CD4-positive, alpha-beta memory T cell (primary cell): ENCODE measurements at regions not wholly inside any gene's neighbourhood (a gene's known extent, or its start where the extent isn't known, plus 50 kb on each side); places are given as distances from the start of the nearest gene placed in this dataset.

Source experiments
- CTCF ChIA-PET: fragments of 350-600 bp; sonication (Branson Sonifier 250); formaldehyde crosslinking; loops from one replicate; lab custom pipeline; 2021; ENCODE audit warnings: inconsistent platforms; ENCODE audit not compliant: partially characterized antibody; lab: Charles Lee
- POLR2A ChIA-PET: fragments of 350-600 bp; sonication (Branson Sonifier 250); formaldehyde crosslinking; loops from one replicate; lab custom pipeline; 2021; ENCODE audit not compliant: partially characterized antibody; lab: Charles Lee
- DNase-seq, 5 donors: peaks; one replicate each; pipeline versions ENCODE4 v3.0.0 to v3.0.0-alpha.2; 2020 to 2022; ENCODE audit warnings: mixed read lengths in 1 of 5
- H3K27ac ChIP-seq: one replicate; pipeline ENCODE4 v1.7.0; 2013; ENCODE audit warnings: low read depth, low read length
- H3K27me3 ChIP-seq: 2 replicates; pipeline ENCODE4 v1.7.0; 2013; ENCODE audit warnings: mild to moderate bottlenecking, low read length, moderate library complexity; ENCODE audit not compliant: insufficient read depth
- H3K36me3 ChIP-seq: 2 replicates; pipeline ENCODE4 v1.7.0; 2013; ENCODE audit warnings: mild to moderate bottlenecking, low read length, moderate library complexity; ENCODE audit not compliant: insufficient read depth
- H3K4me1 ChIP-seq: 2 replicates; pipeline ENCODE4 v1.7.0; 2013; ENCODE audit warnings: mild to moderate bottlenecking, low read length, moderate library complexity; ENCODE audit not compliant: insufficient read depth
- H3K4me3 ChIP-seq, 2 donors: one replicate each; pipeline ENCODE4 v1.7.0; 2013; ENCODE audit warnings: low read length in 2 of 2, mild to moderate bottlenecking in 1 of 2
- H3K9me3 ChIP-seq, 2 donors: one replicate each; pipeline ENCODE4 v1.7.0; 2013; ENCODE audit warnings: low read length in 2 of 2, control low read depth in 1 of 2; ENCODE audit not compliant: control insufficient read depth in 1 of 2
- H3K27ac Mint-ChIP-seq, 7 donors: one replicate each; pipeline ENCODE4 v1.8.0; 2020 to 2021; ENCODE audit warnings: mixed read lengths in 7 of 7, mild to moderate bottlenecking in 6 of 7, inconsistent platforms in 3 of 7, moderate library complexity in 3 of 7
- H3K27me3 Mint-ChIP-seq, 2 donors: one replicate each; pipeline ENCODE4 v1.8.0; 2020 to 2021; ENCODE audit warnings: mixed read lengths in 2 of 2
- H3K36me3 Mint-ChIP-seq, 2 donors: one replicate each; pipeline ENCODE4 v1.8.0; 2020 to 2021; ENCODE audit warnings: mixed read lengths in 2 of 2, inconsistent platforms in 1 of 2, mild to moderate bottlenecking in 1 of 2
- H3K4me1 Mint-ChIP-seq, 4 donors: one replicate each; pipeline ENCODE4 v1.8.0; 2020 to 2021; ENCODE audit warnings: mixed read lengths in 4 of 4, mild to moderate bottlenecking in 1 of 4
- H3K4me3 Mint-ChIP-seq, 8 donors: one replicate each; pipeline ENCODE4 v1.8.0; 2020 to 2021; ENCODE audit warnings: mixed read lengths in 8 of 8, mild to moderate bottlenecking in 7 of 8, moderate library complexity in 6 of 8, inconsistent platforms in 3 of 8
- H3K9me3 Mint-ChIP-seq, 8 donors: one replicate each; pipeline ENCODE4 v1.8.0; 2020 to 2021; ENCODE audit warnings: mixed read lengths in 8 of 8, mild to moderate bottlenecking in 5 of 8, inconsistent platforms in 3 of 8, moderate library complexity in 1 of 8
- intact Hi-C: fragments of 100-400 bp; cut with micrococcal nuclease; formaldehyde crosslinking; loops from one replicate; pipeline ENCODE4 v1.15.1; 2023

DNA sequence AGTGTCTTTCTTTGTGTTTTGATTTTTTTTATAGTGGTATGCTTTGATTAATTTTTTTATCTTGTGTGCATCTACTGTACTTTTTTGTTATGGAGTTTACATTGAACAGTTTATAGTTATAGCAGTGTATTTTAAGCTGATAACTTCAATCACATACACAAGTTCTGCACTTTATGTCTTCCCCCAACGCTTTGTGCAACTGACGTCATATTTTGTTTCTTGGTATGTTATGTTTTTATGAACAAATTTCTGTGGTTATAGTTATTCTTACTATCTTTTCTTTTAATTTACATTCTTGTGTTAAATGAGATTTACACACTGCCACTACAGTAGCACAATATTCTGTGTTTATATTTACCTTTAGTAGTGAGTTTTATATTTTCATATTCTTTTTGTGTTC is 197.1 kb downstream of the SNAPC1 start:
- Mint-ChIP-seq H3K36me3 (no peaks in the 10 kb centered on the region), H3K27me3 (peaks cover 8 to 18% of the 10 kb centered on the region in 2 donors), H3K4me1 (no peaks in the 10 kb centered on the region), H3K9me3 (peaks cover 5 to 19% (median 8%) of the 10 kb centered on the region in 8 donors), H3K27ac (no peak overlapping the region), H3K4me3 (no peak overlapping the region)
- intact Hi-C loops = no loop called here
- Histone ChIP-seq H3K27ac (no peak overlapping the region), H3K27me3 (no peaks in the 10 kb centered on the region), H3K4me1 (no peaks in the 10 kb centered on the region), H3K4me3 (no peak overlapping the region), H3K9me3 (no peaks in the 10 kb centered on the region), H3K36me3 (no peaks in the 10 kb centered on the region)
- DNase-seq = no peak
- POLR2A ChIA-PET = no interaction called here
- CTCF ChIA-PET = no interaction called here

DNA sequence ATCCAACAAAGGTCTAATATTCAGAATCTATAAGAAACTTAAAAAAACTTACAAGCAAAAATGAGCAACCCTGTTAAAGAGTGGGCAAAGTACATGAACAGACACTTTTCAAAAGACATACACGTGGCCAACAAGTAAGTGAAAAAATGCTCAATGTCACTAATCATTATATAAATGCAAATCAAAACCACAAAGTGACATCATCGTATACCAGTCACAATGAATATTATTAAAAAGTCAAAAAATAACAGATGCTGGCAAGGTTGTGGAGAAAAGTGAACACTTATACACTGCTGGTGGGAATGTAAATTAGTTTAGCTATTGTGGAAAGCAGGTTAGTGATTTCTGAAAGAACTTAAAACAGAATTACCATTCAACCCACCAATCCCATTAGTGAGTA is 199.1 kb downstream of the SNAPC1 start:
- no peak overlapping the region for H3K4me3 Mint-ChIP-seq
- H3K9me3 Mint-ChIP-seq = peaks cover 3 to 16% (median 6%) of the 10 kb centered on the region in 8 donors
- H3K4me1 Mint-ChIP-seq = no peaks in the 10 kb centered on the region
- Histone ChIP-seq H3K4me3 (no peak overlapping the region), H3K9me3 (no peaks in the 10 kb centered on the region), H3K36me3 (no peaks in the 10 kb centered on the region), H3K27me3 (no peaks in the 10 kb centered on the region), H3K4me1 (no peaks in the 10 kb centered on the region), H3K27ac (no peak overlapping the region)
- peaks cover 11 to 19% of the 10 kb centered on the region in 2 donors for H3K27me3 Mint-ChIP-seq
- intact Hi-C loops = no loop called here
- POLR2A ChIA-PET = no interaction called here
- no peak overlapping the region for H3K27ac Mint-ChIP-seq
- no peaks in the 10 kb centered on the region for H3K36me3 Mint-ChIP-seq
- no peak for DNase-seq
- CTCF ChIA-PET = no interaction called here

DNA sequence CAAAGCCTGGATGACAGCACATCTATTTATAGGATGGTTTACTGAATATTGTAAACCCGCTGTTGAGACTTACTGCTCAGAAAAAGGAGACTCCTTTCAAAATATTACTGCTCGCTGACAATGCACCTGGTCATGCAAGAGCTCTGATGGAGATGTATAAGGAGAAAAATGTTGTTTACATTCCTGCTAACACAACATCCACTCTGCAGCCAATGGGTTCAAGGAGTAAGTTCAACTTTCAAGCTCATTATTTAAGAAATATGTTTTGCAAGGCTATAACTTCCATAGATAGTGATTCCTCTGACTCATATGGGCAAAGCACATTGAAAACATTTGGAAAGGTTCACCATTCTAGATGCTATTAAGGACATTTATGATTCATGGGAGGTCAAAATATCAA is 201.7 kb downstream of the SNAPC1 start:
- intact Hi-C loops = no loop called here
- no peak for DNase-seq
- Histone ChIP-seq H3K4me3 (no peak overlapping the region), H3K36me3 (no peaks in the 10 kb centered on the region), H3K27me3 (no peaks in the 10 kb centered on the region), H3K27ac (no peak overlapping the region), H3K9me3 (no peaks in the 10 kb centered on the region), H3K4me1 (no peaks in the 10 kb centered on the region)
- Mint-ChIP-seq H3K36me3 (no peaks in the 10 kb centered on the region), H3K4me3 (no peak overlapping the region), H3K27ac (no peak overlapping the region), H3K4me1 (no peaks in the 10 kb centered on the region), H3K27me3 (peaks cover 15 to 23% of the 10 kb centered on the region in 2 donors), H3K9me3 (peaks cover 0 to 12% (median 5%) of the 10 kb centered on the region in 8 donors)
- ChIA-PET CTCF (no interaction called here), POLR2A (no interaction called here)

DNA sequence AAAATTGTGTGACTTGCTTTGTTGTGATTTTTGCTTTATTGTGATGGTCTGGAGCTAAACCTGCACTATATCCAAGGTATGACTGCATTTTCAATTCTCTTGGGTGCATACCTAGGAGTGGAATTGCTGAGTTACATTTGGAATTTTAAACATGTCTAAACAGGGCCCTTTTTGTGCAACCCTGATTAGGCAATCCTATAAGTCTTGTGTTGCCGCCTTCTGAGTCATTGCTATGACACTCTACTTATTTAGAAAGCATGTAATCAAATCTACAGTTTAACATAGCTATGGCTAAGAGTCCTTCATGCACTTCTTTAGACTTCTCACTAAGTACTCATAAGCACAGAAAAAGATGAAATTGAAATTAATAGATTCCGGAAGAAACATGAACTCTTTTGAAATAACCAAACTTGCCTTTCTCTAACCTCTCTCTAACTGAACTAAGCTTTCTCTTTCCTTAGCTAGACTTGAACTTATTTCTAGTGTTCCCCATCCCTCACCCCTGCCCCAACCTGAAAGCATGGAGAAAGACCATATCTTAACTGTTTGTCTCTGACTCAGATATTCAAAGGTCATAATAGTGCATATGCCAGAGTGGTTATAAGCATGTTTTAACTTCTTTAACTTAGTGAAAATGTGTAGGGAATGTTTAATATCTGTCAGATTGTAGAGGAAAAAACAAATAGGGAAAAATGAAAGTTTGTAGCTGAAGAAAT is 203.0 kb downstream of the SNAPC1 start:
- H3K4me3 Mint-ChIP-seq = no peak overlapping the region
- H3K27ac ChIP-seq = no peak overlapping the region
- H3K9me3 Mint-ChIP-seq = peaks cover 0 to 12% (median 4%) of the 10 kb centered on the region in 8 donors
- ChIA-PET CTCF (no interaction called here), POLR2A (no interaction called here)
- no peak overlapping the region for H3K4me3 ChIP-seq
- no peak overlapping the region for H3K27ac Mint-ChIP-seq
- peaks cover 15 to 21% of the 10 kb centered on the region in 2 donors for H3K27me3 Mint-ChIP-seq
- H3K27me3 ChIP-seq = no peaks in the 10 kb centered on the region
- intact Hi-C loops = no loop called here
- H3K36me3 Mint-ChIP-seq = no peaks in the 10 kb centered on the region
- H3K36me3 ChIP-seq = no peaks in the 10 kb centered on the region
- no peaks in the 10 kb centered on the region for H3K4me1 Mint-ChIP-seq
- no peaks in the 10 kb centered on the region for H3K9me3 ChIP-seq
- no peak for DNase-seq
- H3K4me1 ChIP-seq = no peaks in the 10 kb centered on the region

DNA sequence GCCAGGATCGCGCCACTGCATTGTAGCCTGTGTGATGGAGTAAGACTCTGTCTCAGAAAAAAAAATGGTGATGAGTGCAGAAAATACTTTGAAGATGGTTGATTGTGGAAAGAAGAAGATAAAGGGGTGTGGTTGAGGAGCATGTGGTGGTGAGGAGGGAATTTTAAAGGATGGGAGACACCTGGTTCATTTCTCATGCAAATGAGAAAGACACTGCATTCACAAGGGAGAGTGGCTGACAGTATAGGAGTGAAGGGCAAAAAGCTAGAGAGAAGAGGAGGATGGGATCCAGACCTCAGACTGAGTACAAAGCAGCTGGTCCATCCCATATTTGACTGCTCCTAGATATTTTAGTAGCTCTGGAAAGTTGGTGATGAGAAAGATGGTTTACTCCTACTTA is 206.0 kb downstream of the SNAPC1 start:
- H3K27ac ChIP-seq = no peak overlapping the region
- no peak overlapping the region for H3K4me3 Mint-ChIP-seq
- no peaks in the 10 kb centered on the region for H3K9me3 Mint-ChIP-seq
- ChIA-PET POLR2A (no interaction called here), CTCF (no interaction called here)
- no peaks in the 10 kb centered on the region for H3K4me1 Mint-ChIP-seq
- no peak overlapping the region for H3K4me3 ChIP-seq
- DNase-seq = no peak
- H3K36me3 Mint-ChIP-seq = no peaks in the 10 kb centered on the region
- H3K27me3 ChIP-seq = no peaks in the 10 kb centered on the region
- no peak overlapping the region for H3K27ac Mint-ChIP-seq
- no peaks in the 10 kb centered on the region for H3K36me3 ChIP-seq
- H3K9me3 ChIP-seq = no peaks in the 10 kb centered on the region
- intact Hi-C loops = no loop called here
- no peaks in the 10 kb centered on the region for H3K4me1 ChIP-seq
- H3K27me3 Mint-ChIP-seq = peaks cover 6 to 18% of the 10 kb centered on the region in 2 donors

DNA sequence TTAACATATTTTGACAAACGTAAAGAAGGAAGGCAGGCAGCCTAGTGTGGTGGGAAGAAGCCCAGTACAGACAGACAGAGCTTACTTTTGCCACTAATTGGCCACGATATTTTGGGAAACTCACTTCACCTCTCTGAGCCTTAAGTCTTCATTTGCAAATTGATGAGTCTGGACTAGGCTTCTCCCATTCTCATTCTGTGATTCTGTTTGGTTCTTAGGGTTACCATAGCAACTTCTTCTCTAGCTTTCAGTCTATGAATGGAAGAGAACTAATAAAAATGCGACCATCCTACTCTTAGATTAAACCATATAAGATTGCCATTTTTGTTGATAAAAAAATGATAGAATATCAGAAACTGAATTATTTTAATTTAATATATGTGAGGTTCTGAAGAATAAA is 210.5 kb downstream of the SNAPC1 start:
- Histone ChIP-seq H3K9me3 (peaks cover 0 to 7% of the 10 kb centered on the region in 2 donors), H3K27ac (no peak overlapping the region), H3K36me3 (no peaks in the 10 kb centered on the region), H3K4me1 (no peaks in the 10 kb centered on the region), H3K4me3 (no peak overlapping the region), H3K27me3 (peaks cover 5% of the 10 kb centered on the region)
- ChIA-PET CTCF (no interaction called here), POLR2A (no interaction called here)
- no peaks in the 10 kb centered on the region for H3K4me1 Mint-ChIP-seq
- H3K4me3 Mint-ChIP-seq = no peak overlapping the region
- peaks cover 10% of the 10 kb centered on the region in 2 donors for H3K27me3 Mint-ChIP-seq
- no peak overlapping the region for H3K27ac Mint-ChIP-seq
- H3K36me3 Mint-ChIP-seq = no peaks in the 10 kb centered on the region
- H3K9me3 Mint-ChIP-seq = peaks cover 0 to 25% (median 13%) of the 10 kb centered on the region in 8 donors
- intact Hi-C loops = no loop called here
- DNase-seq = no peak

DNA sequence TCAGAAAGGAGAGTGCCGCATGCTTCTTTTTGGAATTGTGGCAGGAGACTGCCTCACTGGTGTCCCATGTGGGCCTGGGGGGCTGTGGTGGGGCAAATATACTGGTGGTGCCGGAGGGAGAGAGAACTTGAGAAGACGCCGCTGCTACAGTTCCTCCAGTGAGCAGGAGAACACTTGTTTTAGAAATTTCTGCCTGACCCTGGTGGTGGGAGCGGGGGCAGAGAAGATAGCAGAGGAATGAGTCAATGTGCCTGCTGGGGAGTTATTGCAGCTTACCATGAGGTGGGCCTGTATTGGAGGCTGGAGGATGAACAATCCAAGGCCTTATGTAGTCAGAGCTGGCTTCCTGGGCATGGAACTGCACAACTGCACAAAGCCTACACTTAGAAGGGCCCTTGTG is 211.8 kb downstream of the SNAPC1 start:
- Mint-ChIP-seq H3K36me3 (no peaks in the 10 kb centered on the region), H3K4me3 (no peak overlapping the region), H3K27ac (no peak overlapping the region), H3K4me1 (no peaks in the 10 kb centered on the region), H3K9me3 (peaks cover 3 to 30% (median 14%) of the 10 kb centered on the region in 8 donors), H3K27me3 (peaks cover 9 to 12% of the 10 kb centered on the region in 2 donors)
- H3K4me3 ChIP-seq = no peak overlapping the region
- CTCF ChIA-PET = no interaction called here
- H3K9me3 ChIP-seq = peaks cover 0 to 7% of the 10 kb centered on the region in 2 donors
- no peak for DNase-seq
- no peak overlapping the region for H3K27ac ChIP-seq
- intact Hi-C loops = no loop called here
- no peaks in the 10 kb centered on the region for H3K4me1 ChIP-seq
- POLR2A ChIA-PET = no interaction called here
- peaks cover 5% of the 10 kb centered on the region for H3K27me3 ChIP-seq
- no peaks in the 10 kb centered on the region for H3K36me3 ChIP-seq
